Neural cell (in vitro differentiated cells): ENCODE measurements at regions not wholly inside any gene's neighbourhood (a gene's known extent, or its start where the extent isn't known, plus 50 kb on each side); places are given as distances from the start of the nearest gene placed in this dataset.
"Not testable (repeated sequence)": the region's sequence is repeated elsewhere in the genome, so short reads cannot be mapped to it uniquely, and the experiment has no call there.

ENCODE experiments used
- H2AFZ ChIP-seq: fragments of 200-600, 300-800 bp; sonication (generic), shearing (Covaris generic); 2 replicates; pipeline ENCODE4 v1.6.0; 2014; ENCODE audit warnings: low read depth, mild to moderate bottlenecking, antibody characterized with exemption, low read length, moderate library complexity
- H3F3A ChIP-seq: fragments of 200-600 bp; shearing (Covaris generic); 2 replicates; pipeline ENCODE4 v1.6.1; 2016; ENCODE audit warnings: mild to moderate bottlenecking, moderate library complexity, mixed read lengths, antibody characterized with exemption, low read length; ENCODE audit not compliant: insufficient read depth, poor library complexity, severe bottlenecking
- H3K27ac ChIP-seq: fragments of 200-600, 300-800 bp; sonication (generic), shearing (Covaris generic); 2 replicates; pipeline ENCODE4 v1.5.1; 2014; ENCODE audit warnings: mild to moderate bottlenecking, low read length, moderate library complexity
- H3K27me3 ChIP-seq: fragments of 300-800, 200-600 bp; sonication (generic), shearing (Covaris generic); 2 replicates; pipeline ENCODE4 v1.6.0; 2014; ENCODE audit warnings: mild to moderate bottlenecking, low read depth, low read length, moderate library complexity; ENCODE audit not compliant: insufficient read depth
- H3K36me3 ChIP-seq: fragments of 300-800, 200-600 bp; sonication (generic), shearing (Covaris generic); 2 replicates; pipeline ENCODE4 v1.5.1; 2014; ENCODE audit warnings: mild to moderate bottlenecking, antibody characterized with exemption, low read length, moderate library complexity; ENCODE audit not compliant: insufficient read depth
- H3K4me2 ChIP-seq: fragments of 300-800, 200-600 bp; sonication (generic), shearing (Covaris generic); 2 replicates; pipeline ENCODE4 v1.6.0; 2014; ENCODE audit warnings: mild to moderate bottlenecking, low read length
- H3K4me3 ChIP-seq: fragments of 300-800, 200-600 bp; sonication (generic), shearing (Covaris generic); 2 replicates; pipeline ENCODE4 v1.5.1; 2014; ENCODE audit warnings: mild to moderate bottlenecking, low read length, moderate library complexity
- H3K79me2 ChIP-seq: fragments of 200-600 bp; shearing (Covaris generic); replicated peaks from 2 replicates; pipeline ENCODE4 v1.6.0; 2014; ENCODE audit warnings: mild to moderate bottlenecking, low read length, moderate library complexity; ENCODE audit not compliant: insufficient read depth
- H3K9ac ChIP-seq: fragments of 300-800, 200-600 bp; sonication (generic), shearing (Covaris generic); 2 replicates; pipeline ENCODE4 v1.6.1; 2016; ENCODE audit warnings: mild to moderate bottlenecking, low read length, mixed read lengths
- H3K9me2 ChIP-seq: fragments of 200-600 bp; shearing (Covaris generic); 2 replicates; pipeline ENCODE4 v1.6.1; 2016; ENCODE audit warnings: mild to moderate bottlenecking, low read length, mixed read lengths; ENCODE audit not compliant: insufficient read depth
- H3K9me3 ChIP-seq: fragments of 200-600, 300-800 bp; sonication (generic), shearing (Covaris generic); 2 replicates; pipeline ENCODE4 v1.6.1; 2016; ENCODE audit warnings: mild to moderate bottlenecking, mixed run types, low read length, moderate library complexity, mixed read lengths
- H4K20me1 ChIP-seq: fragments of 200-600 bp; shearing (Covaris generic); 2 replicates; pipeline ENCODE4 v1.6.1; 2016; ENCODE audit warnings: mild to moderate bottlenecking, mixed run types; ENCODE audit not compliant: insufficient read depth
- CTCF ChIP-seq: fragments of 450-650 bp; IDR thresholded peaks from 2 replicates; pipeline ENCODE4 v1.5.1; 2014; ENCODE audit warnings: antibody characterized with exemption, mild to moderate bottlenecking, moderate library complexity; ENCODE audit not compliant: poor library complexity, severe bottlenecking
- EP300 ChIP-seq: fragments of 450-650 bp; conservative IDR thresholded peaks from 2 replicates; pipeline ENCODE4 v1.6.1; 2014; ENCODE audit warnings: antibody characterized with exemption, mild to moderate bottlenecking, moderate library complexity; ENCODE audit not compliant: poor library complexity, severe bottlenecking
- EZH2 ChIP-seq: fragments of 200-600, 300-800 bp; shearing (Covaris generic), sonication (generic); IDR thresholded peaks from 2 replicates; pipeline ENCODE4 v1.6.1; 2014; ENCODE audit warnings: antibody characterized with exemption, low read length, borderline replicate concordance, mild to moderate bottlenecking; ENCODE audit not compliant: insufficient read depth, poor library complexity, severe bottlenecking
- MXI1 ChIP-seq: fragments of 450-650 bp; conservative IDR thresholded peaks from 2 replicates; pipeline ENCODE4 v1.6.1; 2014; ENCODE audit warnings: antibody characterized with exemption, mild to moderate bottlenecking; ENCODE audit not compliant: poor library complexity, severe bottlenecking
- POLR2AphosphoS5 ChIP-seq: IDR thresholded peaks from 2 replicates; pipeline ENCODE4 v1.6.1; 2012
- REST ChIP-seq: IDR thresholded peaks from 2 replicates; pipeline ENCODE4 v1.6.1; 2012; ENCODE audit warnings: borderline replicate concordance
- SMC3 ChIP-seq: fragments of 450-650 bp; conservative IDR thresholded peaks from 2 replicates; pipeline ENCODE4 v1.6.1; 2014; ENCODE audit warnings: antibody characterized with exemption, mild to moderate bottlenecking, moderate library complexity; ENCODE audit not compliant: poor library complexity
- TAF1 ChIP-seq: IDR thresholded peaks from 2 replicates; pipeline ENCODE4 v1.6.1; 2012; ENCODE audit warnings: low read depth

- H3K4me2 ChIP-seq, H3K9ac ChIP-seq, H3K4me3 ChIP-seq, H3K79me2 ChIP-seq, H4K20me1 ChIP-seq, H3K27me3 ChIP-seq, H3K36me3 ChIP-seq, H3K27ac ChIP-seq, H2AFZ ChIP-seq, H3K9me2 ChIP-seq, H3F3A ChIP-seq: not testable (repeated sequence)
- H3K9me3 ChIP-seq = peaks cover 11% of the 10 kb centered on the region
Observed at GRCh38 chr1:224015782-224016181, 98.1 kb upstream of the FBXO28 start.

GRCh38 chr1:224014330-224014649 is 99.6 kb upstream of the FBXO28 start:
- no peak overlapping the region for H3K9ac ChIP-seq
- no peak overlapping the region for H3K27ac ChIP-seq
- no peak overlapping the region for H2AFZ ChIP-seq
- H4K20me1 ChIP-seq = no peaks in the 10 kb centered on the region
- no peaks in the 10 kb centered on the region for H3K9me2 ChIP-seq
- peaks cover 11% of the 10 kb centered on the region for H3K9me3 ChIP-seq
- no peaks in the 10 kb centered on the region for H3K36me3 ChIP-seq
- H3K4me2 ChIP-seq = no peak overlapping the region
- no peaks in the 10 kb centered on the region for H3K27me3 ChIP-seq
- H3F3A ChIP-seq = no peaks in the 10 kb centered on the region
- TF ChIP-seq POLR2AphosphoS5 (no peak), TAF1 (no peak), CTCF (no peak), SMC3 (no peak), EP300 (no peak), MXI1 (no peak), REST (no peak), EZH2 (no peak)
- no peaks in the 10 kb centered on the region for H3K79me2 ChIP-seq
- H3K4me3 ChIP-seq = no peak overlapping the region

- H3K36me3 ChIP-seq, H3K27me3 ChIP-seq, H3K27ac ChIP-seq, H3K4me2 ChIP-seq, H3K9me2 ChIP-seq, H3F3A ChIP-seq, H2AFZ ChIP-seq, H3K9ac ChIP-seq, H4K20me1 ChIP-seq, H3K4me3 ChIP-seq, H3K79me2 ChIP-seq: not testable (repeated sequence)
- peaks cover 11% of the 10 kb centered on the region for H3K9me3 ChIP-seq
Observed at GRCh38 chr1:224013626-224014329, 100.1 kb upstream of the FBXO28 start.

GRCh38 chr1:224012807-224013434 is 101.0 kb upstream of the FBXO28 start:
- peaks cover 11% of the 10 kb centered on the region for H3K9me3 ChIP-seq
- not testable (repeated sequence) for H3K4me2 ChIP-seq, H3K79me2 ChIP-seq, H3K36me3 ChIP-seq, H3K9me2 ChIP-seq, H4K20me1 ChIP-seq, H3K27ac ChIP-seq, H3F3A ChIP-seq, H2AFZ ChIP-seq, H3K9ac ChIP-seq, H3K4me3 ChIP-seq, H3K27me3 ChIP-seq

GRCh38 chr1:224012162-224012561 is 101.7 kb upstream of the FBXO28 start:
- H3K79me2 ChIP-seq, H3K9ac ChIP-seq, H2AFZ ChIP-seq, H3K4me3 ChIP-seq, H3K27me3 ChIP-seq, H3K4me2 ChIP-seq, H4K20me1 ChIP-seq, H3K27ac ChIP-seq, H3K36me3 ChIP-seq, H3K9me2 ChIP-seq, H3F3A ChIP-seq: not testable (repeated sequence)
- H3K9me3 ChIP-seq = peaks cover 11% of the 10 kb centered on the region
